ENCODE measurements at regions not wholly inside any gene's neighbourhood (a gene's known extent, or its start where the extent isn't known, plus 50 kb on each side); places are given as distances from the start of the nearest gene placed in this dataset.

GRCh38 chr4:96465834-96466233 is 625.9 kb downstream of the PDHA2 start:
- no peaks in the 10 kb centered on the region for H3K27me3 ChIP-seq (ENCODE audit: insufficient read depth, low read length)

DNA sequence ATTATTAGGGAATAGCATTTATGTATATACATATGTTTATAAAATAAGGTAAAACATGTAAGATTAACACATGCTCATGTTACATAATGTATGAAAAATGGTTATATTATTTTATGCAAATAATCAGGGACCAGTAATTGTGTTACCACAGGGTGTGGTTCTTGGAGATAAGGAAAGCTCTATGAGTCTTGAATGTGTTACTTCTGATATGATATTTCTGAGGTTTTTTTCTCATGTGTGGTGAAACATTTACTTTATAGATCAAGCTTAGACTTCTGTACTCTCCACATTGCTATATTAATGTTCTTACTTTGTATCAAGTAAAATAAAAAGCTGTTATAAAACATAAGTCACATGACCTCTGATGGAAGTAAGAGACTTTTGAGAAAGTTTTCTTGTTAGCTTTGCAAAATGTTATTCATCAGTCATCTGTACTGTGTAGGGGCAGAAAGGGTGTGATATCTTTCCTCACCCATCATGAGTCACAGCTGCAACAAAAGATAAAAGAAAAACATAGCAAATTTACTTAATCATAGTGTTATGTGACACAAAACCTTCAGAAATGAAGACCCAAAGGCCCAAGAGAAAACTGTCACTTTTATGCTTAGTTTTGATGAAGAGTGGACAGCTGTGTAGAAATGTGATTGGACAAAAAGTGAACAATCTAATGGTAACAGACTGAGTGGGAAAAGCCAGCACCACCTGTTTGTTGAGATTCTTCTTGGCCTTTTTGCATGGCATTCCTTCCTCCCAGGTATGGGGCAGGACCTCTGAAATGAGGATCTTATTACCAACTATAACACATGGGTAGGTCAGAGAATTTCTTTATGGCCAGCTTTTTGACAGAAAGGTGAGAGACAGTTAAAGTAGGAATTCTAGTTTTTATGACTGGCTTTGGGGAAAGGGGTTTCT is 632.3 kb downstream of the PDHA2 start:
- Histone ChIP-seq H3K4me1 (ENCODE audit: control insufficient read depth, insufficient read depth, low read length, unreplicated experiment) (no peaks in the 10 kb centered on the region), H3K4me3 (ENCODE audit: low read depth, low read length) (no peak overlapping the region), H3K36me3 (ENCODE audit: insufficient read depth, low read length) (no peaks in the 10 kb centered on the region), H3K27ac (ENCODE audit: low read depth, low read length) (no peak overlapping the region), H2AFZ (ENCODE audit: low read length, unreplicated experiment) (no peak overlapping the region), H3K27me3 (ENCODE audit: insufficient read depth, low read length) (no peaks in the 10 kb centered on the region), H3K79me2 (ENCODE audit: control insufficient read depth, insufficient read depth, low read length, unreplicated experiment) (no peaks in the 10 kb centered on the region)

More at GRCh38 chr4:96465834-96466233, 625.9 kb downstream of the PDHA2 start:
- Histone ChIP-seq H2AFZ (ENCODE audit: low read length, unreplicated experiment) (no peak overlapping the region), H3K79me2 (ENCODE audit: control insufficient read depth, insufficient read depth, low read length, unreplicated experiment) (no peaks in the 10 kb centered on the region), H3K36me3 (ENCODE audit: insufficient read depth, low read length) (no peaks in the 10 kb centered on the region), H3K27ac (ENCODE audit: low read depth, low read length) (no peak overlapping the region), H3K4me3 (ENCODE audit: low read depth, low read length) (no peak overlapping the region), H3K4me1 (ENCODE audit: control insufficient read depth, insufficient read depth, low read length, unreplicated experiment) (no peaks in the 10 kb centered on the region)

DNA sequence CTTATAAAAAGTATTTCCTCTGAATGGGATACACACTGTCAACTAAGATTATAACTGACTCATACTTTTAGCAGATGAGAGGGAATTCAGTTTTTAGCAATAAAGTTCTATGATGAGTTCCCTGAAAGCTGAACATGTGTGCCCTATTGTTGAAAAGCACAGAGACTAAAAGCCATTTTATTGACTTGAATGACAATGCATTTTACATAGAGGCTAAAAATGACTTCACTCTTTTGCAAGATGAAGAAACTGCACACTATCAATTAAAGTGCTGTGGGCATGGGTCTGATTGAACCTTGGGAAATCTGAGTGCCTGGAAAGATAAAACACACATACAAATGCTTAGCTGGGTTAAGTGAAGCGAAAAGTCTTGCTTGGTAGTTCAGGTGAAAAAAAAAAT is 633.4 kb downstream of the PDHA2 start:
- Histone ChIP-seq H2AFZ (ENCODE audit: low read length, unreplicated experiment) (no peak overlapping the region), H3K27me3 (ENCODE audit: insufficient read depth, low read length) (no peaks in the 10 kb centered on the region), H3K36me3 (ENCODE audit: insufficient read depth, low read length) (no peaks in the 10 kb centered on the region), H3K4me1 (ENCODE audit: control insufficient read depth, insufficient read depth, low read length, unreplicated experiment) (no peaks in the 10 kb centered on the region), H3K4me3 (ENCODE audit: low read depth, low read length) (no peak overlapping the region), H3K27ac (ENCODE audit: low read depth, low read length) (no peak overlapping the region), H3K79me2 (ENCODE audit: control insufficient read depth, insufficient read depth, low read length, unreplicated experiment) (no peaks in the 10 kb centered on the region)

- H3K36me3 ChIP-seq (ENCODE audit: insufficient read depth, low read length): no peaks in the 10 kb centered on the region
- H3K4me3 ChIP-seq (ENCODE audit: low read depth, low read length): no peak overlapping the region
- H3K4me1 ChIP-seq (ENCODE audit: control insufficient read depth, insufficient read depth, low read length, unreplicated experiment): no peaks in the 10 kb centered on the region
- H3K27me3 ChIP-seq (ENCODE audit: insufficient read depth, low read length): no peaks in the 10 kb centered on the region
- no peak overlapping the region for H3K27ac ChIP-seq (ENCODE audit: low read depth, low read length)
- no peaks in the 10 kb centered on the region for H3K79me2 ChIP-seq (ENCODE audit: control insufficient read depth, insufficient read depth, low read length, unreplicated experiment)
- no peak overlapping the region for H2AFZ ChIP-seq (ENCODE audit: low read length, unreplicated experiment)
These were observed 643.6 kb downstream of the PDHA2 start for GRCh38 chr4:96483308-96484030.

DNA sequence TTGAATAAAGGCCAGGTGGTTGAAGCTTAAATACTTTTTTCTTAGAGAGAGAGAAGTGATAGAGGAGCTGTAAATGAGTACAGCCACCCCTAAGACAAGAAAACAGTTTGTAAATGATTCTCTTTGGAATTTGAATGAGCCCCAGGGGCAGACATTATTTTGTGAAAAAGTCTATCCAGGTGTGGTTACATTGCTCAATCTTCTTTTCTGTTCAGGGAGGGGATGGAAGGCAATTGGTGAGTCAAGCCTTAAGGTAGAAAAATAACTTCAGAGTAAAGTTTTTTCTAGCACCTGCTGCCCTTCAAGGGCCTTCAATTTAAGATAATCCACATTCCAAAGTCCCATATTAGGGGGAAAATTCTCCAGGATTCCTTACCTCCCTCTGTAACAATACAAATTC is 646.7 kb downstream of the PDHA2 start:
- no peak overlapping the region for H2AFZ ChIP-seq (ENCODE audit: low read length, unreplicated experiment)
- no peaks in the 10 kb centered on the region for H3K36me3 ChIP-seq (ENCODE audit: insufficient read depth, low read length)
- H3K27me3 ChIP-seq (ENCODE audit: insufficient read depth, low read length): no peaks in the 10 kb centered on the region
- no peaks in the 10 kb centered on the region for H3K79me2 ChIP-seq (ENCODE audit: control insufficient read depth, insufficient read depth, low read length, unreplicated experiment)
- H3K4me1 ChIP-seq (ENCODE audit: control insufficient read depth, insufficient read depth, low read length, unreplicated experiment): no peaks in the 10 kb centered on the region
- no peak overlapping the region for H3K4me3 ChIP-seq (ENCODE audit: low read depth, low read length)
- no peak overlapping the region for H3K27ac ChIP-seq (ENCODE audit: low read depth, low read length)

- no peak overlapping the region for H3K4me3 ChIP-seq (ENCODE audit: low read depth, low read length)
- no peaks in the 10 kb centered on the region for H3K4me1 ChIP-seq (ENCODE audit: control insufficient read depth, insufficient read depth, low read length, unreplicated experiment)
- no peak overlapping the region for H3K27ac ChIP-seq (ENCODE audit: low read depth, low read length)
- no peaks in the 10 kb centered on the region for H3K27me3 ChIP-seq (ENCODE audit: insufficient read depth, low read length)
- no peaks in the 10 kb centered on the region for H3K36me3 ChIP-seq (ENCODE audit: insufficient read depth, low read length)
- no peak overlapping the region for H2AFZ ChIP-seq (ENCODE audit: low read length, unreplicated experiment)
- no peaks in the 10 kb centered on the region for H3K79me2 ChIP-seq (ENCODE audit: control insufficient read depth, insufficient read depth, low read length, unreplicated experiment)
These were observed 657.7 kb downstream of the PDHA2 start for GRCh38 chr4:96497621-96498020.

DNA sequence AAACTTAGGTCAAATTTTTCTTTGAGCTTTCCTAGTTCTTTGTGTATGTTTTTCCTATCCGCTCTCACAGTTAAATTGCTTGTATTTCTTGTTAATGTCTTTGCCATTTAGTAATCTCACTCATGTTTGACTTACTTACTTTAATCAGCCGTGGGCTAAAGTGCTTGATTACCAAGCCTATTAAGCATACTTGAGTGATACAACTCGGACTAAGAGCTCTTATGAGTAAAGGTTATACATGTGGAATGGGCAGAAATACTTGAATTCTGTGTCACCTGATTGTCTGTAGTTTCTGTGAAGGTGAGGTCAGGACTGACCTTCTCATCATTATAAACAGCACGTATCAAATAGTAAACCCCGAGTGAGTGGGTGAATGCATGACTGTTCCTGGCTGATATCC is 664.5 kb downstream of the PDHA2 start:
- Histone ChIP-seq H2AFZ (ENCODE audit: low read length, unreplicated experiment) (no peak overlapping the region), H3K27me3 (ENCODE audit: insufficient read depth, low read length) (no peaks in the 10 kb centered on the region), H3K36me3 (ENCODE audit: insufficient read depth, low read length) (no peaks in the 10 kb centered on the region), H3K4me1 (ENCODE audit: control insufficient read depth, insufficient read depth, low read length, unreplicated experiment) (no peaks in the 10 kb centered on the region), H3K4me3 (ENCODE audit: low read depth, low read length) (no peak overlapping the region), H3K27ac (ENCODE audit: low read depth, low read length) (no peak overlapping the region), H3K79me2 (ENCODE audit: control insufficient read depth, insufficient read depth, low read length, unreplicated experiment) (no peaks in the 10 kb centered on the region)

GRCh38 chr4:96509039-96509741 is 669.3 kb downstream of the PDHA2 start:
- Histone ChIP-seq H3K36me3 (ENCODE audit: insufficient read depth, low read length) (no peaks in the 10 kb centered on the region), H3K27me3 (ENCODE audit: insufficient read depth, low read length) (no peaks in the 10 kb centered on the region), H3K4me1 (ENCODE audit: control insufficient read depth, insufficient read depth, low read length, unreplicated experiment) (no peaks in the 10 kb centered on the region), H3K4me3 (ENCODE audit: low read depth, low read length) (no peak overlapping the region), H2AFZ (ENCODE audit: low read length, unreplicated experiment) (no peak overlapping the region), H3K27ac (ENCODE audit: low read depth, low read length) (no peak overlapping the region), H3K79me2 (ENCODE audit: control insufficient read depth, insufficient read depth, low read length, unreplicated experiment) (no peaks in the 10 kb centered on the region)

DNA sequence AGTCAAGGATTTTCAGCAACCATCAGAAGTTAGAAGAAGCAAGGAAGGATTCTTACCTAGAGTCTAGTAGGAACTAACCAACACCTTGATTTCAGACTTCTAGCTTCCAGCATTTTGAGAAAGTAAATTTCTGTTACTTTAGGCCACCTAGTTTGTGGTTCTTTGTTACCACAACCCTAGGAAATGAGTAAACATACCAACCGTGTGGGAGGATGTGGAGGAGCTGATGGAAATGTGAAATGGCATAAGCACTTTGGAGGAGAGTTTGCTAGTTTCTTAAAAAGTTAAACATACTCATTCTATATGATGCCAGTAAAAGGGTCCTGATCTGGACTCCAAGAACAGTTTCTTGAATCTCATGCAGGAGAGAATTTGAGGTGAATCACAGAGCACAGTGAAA is 679.4 kb downstream of the PDHA2 start:
- no peaks in the 10 kb centered on the region for H3K27me3 ChIP-seq (ENCODE audit: insufficient read depth, low read length)
- no peak overlapping the region for H3K4me3 ChIP-seq (ENCODE audit: low read depth, low read length)
- H3K27ac ChIP-seq (ENCODE audit: low read depth, low read length): no peak overlapping the region
- H3K4me1 ChIP-seq (ENCODE audit: control insufficient read depth, insufficient read depth, low read length, unreplicated experiment): no peaks in the 10 kb centered on the region
- no peaks in the 10 kb centered on the region for H3K36me3 ChIP-seq (ENCODE audit: insufficient read depth, low read length)
- H2AFZ ChIP-seq (ENCODE audit: low read length, unreplicated experiment): no peak overlapping the region
- H3K79me2 ChIP-seq (ENCODE audit: control insufficient read depth, insufficient read depth, low read length, unreplicated experiment): no peaks in the 10 kb centered on the region

DNA sequence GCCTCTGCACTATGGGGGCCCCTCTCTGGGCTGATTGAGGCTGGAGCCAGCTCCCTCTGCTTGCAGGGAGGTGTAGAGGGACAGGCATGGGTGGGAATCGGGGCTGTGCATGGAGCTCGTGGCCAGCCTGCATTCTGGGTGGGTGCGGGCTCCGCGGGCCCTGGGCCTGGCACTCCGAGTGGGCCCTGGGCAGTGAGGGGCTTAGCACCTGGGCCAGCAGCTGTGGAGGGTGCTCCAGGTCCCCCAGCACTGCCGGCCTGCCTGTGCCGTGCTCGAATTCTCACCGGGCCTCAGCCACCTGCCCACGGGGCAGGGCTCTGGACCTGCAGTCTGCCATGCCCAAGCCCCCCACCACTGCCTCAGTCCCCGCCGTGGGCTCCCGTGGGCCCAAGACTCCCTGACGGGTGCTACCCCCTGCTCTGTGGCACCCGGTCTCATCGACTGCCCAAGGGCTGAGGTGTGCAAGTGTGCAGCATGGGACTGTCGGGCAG is 681.2 kb downstream of the PDHA2 start:
- Histone ChIP-seq H3K27me3 (ENCODE audit: insufficient read depth, low read length) (no peaks in the 10 kb centered on the region), H2AFZ (ENCODE audit: low read length, unreplicated experiment) (no peak overlapping the region), H3K79me2 (ENCODE audit: control insufficient read depth, insufficient read depth, low read length, unreplicated experiment) (no peaks in the 10 kb centered on the region), H3K36me3 (ENCODE audit: insufficient read depth, low read length) (no peaks in the 10 kb centered on the region), H3K27ac (ENCODE audit: low read depth, low read length) (no peak overlapping the region), H3K4me1 (ENCODE audit: control insufficient read depth, insufficient read depth, low read length, unreplicated experiment) (no peaks in the 10 kb centered on the region), H3K4me3 (ENCODE audit: low read depth, low read length) (no peak overlapping the region)
